GM18520 (cell line): ENCODE measurements at regions not wholly inside any gene's neighbourhood (a gene's known extent, or its start where the extent isn't known, plus 50 kb on each side); places are given as distances from the start of the nearest gene placed in this dataset.

Experiments used
- ATAC-seq: cut with Tn5 transposase; IDR thresholded peaks from one replicate; pipeline ENCODE4 v1.9.1; 2021; ENCODE audit not compliant: unreplicated experiment

DNA sequence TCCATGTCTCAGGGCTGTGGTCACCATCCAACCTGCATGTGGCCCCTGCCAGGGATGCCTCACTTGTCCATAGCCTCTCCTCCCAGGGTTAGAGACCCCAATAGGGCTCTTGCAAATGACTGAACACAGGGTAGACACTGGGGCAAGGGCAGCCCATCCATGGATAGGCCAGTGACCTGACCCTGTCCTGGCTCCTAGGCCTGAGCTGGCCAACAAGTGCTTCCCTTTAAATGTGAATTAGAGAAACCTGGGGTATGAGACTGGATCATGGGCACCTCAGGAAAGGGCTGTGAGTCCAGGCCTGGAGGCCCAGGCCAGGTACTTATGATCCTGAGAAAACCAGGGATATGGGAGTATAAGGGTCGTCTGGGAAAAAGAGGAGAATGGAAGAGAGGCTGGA lies 64.5 kb downstream of the COPS8 start:
- ATAC-seq: no peak

DNA sequence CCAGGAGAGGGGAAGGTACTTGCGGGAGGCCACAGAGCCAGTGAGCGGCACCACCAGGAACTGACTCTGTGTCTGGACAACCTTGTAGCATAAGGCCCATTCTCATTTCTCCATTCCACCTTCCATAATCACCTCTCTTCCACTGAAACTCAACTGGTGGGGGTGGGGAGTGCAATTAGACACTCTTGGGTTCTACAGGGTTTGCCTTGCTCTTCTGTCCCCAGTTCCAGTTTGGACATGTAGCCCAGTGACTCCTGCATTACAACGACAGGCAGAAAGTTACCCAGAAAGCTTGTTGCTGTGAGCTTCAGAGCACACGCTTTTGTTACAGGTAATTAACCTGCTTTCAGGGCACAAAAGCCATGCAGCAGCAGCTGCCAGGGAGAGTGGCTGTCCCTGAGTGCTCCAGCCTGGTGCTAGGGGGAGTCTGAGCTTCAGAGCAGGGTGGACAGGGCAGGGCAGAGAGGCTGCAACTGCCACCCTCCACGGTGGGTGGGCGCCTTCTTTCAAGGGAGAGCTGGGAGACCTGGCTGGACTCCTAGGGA lies 65.2 kb downstream of the COPS8 start:
- ATAC-seq: no peak

DNA sequence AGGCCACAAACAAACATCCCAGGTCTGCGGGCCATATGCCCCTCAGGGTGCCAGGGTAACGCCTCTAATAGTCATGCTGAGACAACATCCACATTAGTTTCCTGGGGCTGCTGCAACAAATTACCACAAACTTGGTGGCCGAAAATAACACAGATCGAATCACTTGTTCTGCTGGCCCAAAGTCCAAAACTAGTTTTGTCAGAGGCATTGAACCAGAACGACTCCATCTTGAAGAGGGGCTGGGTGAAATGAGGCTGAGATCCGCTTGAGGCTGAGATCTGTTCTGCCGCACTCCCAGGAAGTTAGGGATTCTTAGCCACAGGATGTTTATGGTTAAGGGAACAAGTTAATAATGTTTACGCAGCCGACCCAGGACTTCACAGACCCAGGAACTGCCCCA lies 66.7 kb downstream of the COPS8 start:
- no peak for ATAC-seq

DNA sequence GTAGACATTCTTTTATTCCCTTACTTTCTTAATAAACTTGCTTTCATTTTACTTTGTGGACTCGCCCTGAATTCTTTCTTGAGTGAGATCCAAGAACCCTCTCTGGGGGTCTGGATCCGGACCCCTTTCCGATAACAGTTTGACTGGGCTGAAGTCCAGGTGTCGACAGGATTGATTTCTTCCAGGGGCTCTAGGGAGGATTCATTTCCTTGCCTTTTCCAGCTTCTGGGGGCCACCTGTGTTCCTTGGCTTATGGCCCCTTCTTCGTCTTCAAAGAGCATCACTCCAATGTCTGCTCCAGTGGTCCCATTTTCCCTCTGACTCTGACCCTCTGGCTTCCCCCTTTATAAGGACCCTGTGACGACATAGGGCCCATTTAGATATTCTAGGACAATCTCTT lies 67.5 kb downstream of the COPS8 start:
- no peak for ATAC-seq

DNA sequence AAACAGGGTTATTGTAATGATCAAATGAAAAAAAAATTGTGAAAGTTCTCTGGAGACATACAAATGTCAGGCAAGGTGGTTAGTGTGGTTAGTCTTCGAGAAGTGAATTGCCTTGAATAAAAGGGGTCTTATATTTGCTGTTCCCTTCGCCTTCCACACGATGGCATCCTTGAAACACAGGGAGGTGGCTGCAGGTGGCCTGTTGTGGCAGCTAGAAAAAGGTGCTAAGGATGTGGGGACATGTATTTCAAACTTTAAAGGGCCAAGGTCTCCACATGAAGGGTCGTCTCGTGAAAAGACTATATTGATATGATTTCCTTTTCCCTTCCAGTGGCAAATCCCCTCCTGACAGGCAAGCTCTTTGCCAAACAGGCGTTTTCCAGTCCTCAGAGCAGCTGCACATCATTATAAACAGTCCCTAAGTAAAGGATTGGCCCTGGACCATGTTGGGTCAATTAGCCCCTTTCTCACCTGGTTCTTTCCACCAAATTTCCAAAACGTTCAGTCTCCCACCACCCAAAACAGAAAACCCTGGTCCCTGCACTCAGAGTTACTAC lies 68.5 kb downstream of the COPS8 start:
- no peak for ATAC-seq

DNA sequence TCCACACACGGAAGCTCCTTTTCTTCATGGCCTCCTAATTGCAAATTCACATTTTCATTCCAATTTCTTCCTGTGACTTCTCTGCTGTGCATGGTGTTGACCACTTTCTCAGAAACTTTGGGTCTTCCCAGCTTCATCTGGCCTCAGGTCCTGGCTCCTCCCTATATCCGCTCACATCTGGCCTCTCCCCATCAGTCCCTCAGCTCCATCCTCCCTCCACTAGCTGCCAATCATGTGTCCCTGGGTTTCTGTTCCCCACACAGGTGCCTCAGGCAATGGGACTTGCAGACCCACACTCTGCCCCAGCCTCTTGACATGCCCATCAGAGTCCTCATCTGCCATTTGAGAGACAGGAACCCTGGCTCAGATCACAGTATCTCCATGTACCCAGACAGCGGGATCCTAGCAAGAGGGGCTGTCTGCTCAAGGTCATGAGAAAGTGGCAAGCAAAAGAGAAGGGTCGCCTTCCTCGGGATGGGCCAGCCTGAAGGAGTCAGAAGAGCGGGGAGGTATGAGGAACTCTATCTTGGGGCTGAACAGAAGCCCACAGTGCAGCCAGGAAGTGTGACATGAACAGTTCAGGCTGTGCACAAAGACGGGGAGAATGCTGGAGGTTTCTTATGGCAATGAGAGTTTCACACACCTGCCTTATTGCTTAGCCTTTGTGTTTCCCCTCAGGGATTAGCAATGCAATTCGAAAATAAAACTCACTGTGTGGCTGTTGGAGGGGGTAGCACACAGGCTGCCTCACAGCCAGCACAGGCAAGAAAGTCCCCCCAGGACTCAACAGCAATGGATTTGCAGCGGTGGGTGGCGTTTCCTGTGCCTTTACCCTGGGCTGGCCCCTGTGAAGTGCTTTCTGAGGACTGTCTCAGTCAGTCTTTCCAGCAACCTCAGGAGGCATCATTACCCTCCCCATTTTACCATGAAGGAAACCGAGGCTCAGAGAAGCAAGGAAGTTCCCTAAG lies 69.5 kb downstream of the COPS8 start:
- ATAC-seq: no peak

DNA sequence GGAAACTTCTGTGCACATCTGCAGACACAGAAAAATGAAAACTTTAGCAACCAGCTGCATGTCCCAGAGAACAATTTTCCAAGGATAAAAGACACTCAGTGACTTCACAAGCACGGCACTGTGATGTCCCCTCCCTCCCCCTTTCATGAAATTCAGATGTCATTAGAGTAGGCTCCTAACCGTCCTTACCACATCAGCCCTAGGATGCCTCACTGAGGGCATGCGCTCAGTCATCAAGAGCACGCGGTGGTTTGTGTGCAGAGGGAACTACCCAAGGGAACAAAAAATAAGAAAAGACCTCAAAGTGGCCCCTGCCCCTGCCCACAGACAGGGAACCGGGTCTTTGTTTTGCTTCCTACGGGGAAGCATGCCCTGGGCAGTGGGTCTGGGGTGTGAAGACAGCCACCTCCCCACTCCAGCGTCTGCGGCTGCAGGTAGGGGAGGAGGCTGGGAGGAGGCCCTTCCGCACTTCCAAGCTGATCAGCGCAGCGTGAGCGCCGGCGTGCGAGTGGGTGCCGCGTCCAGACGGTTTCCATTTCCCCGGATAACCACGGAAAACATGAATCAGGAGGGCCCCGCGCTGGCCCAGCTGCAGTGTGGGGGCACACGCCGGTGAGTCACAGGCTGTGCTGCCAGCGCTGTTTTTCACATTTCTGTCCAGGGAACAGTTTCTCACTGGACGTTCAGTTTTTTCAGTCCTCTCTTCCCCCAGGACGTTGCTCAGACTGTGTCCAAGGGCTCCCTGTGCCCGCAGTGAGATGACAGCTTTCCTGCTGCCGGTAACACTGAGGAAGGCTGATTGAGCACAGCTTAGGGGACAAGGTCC lies 70.6 kb downstream of the COPS8 start:
- no peak for ATAC-seq

DNA sequence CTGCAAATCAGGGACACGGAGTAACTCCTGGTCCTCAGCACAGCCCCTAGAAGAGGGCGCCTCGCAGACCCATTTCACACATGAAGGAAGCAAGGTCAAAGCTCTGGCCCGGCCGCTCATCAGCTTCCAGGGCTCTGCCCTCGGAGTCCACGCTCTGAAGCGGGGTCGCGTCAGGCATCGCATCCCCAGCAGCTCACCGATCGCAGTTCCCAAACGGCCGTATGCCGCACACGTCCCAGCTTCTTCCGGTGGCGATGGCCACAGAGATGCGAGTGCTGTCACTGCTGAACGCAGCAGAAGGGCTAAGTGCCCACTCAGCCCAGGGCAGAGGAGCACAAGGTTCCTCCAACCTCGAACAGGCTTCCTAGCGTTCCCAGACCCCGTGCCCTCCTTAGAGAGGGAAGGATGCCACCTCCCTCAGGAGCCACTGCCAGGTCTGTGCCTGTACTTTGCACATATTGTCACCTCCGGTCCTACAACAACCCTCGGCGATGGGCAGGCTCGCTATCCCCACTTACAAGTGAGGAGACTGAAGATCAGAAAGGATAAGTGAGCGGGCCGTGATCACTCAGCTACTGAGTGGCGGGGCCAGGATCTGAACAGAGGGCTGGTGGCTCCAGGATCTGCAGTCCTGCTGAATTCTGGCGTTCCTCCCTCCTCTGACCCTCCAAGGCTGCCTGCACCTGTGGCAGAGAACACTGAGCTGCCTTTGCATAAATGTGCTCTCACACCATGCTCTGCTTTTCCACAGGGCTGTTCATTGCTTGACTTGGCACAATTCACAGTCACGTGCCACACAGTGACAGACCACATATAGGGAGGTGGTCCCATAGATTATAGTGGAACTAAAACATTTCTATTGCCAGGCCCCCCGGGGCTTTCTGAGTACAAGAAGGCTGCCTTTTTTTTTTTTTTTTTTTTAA lies 71.4 kb downstream of the COPS8 start:
- ATAC-seq: no peak

DNA sequence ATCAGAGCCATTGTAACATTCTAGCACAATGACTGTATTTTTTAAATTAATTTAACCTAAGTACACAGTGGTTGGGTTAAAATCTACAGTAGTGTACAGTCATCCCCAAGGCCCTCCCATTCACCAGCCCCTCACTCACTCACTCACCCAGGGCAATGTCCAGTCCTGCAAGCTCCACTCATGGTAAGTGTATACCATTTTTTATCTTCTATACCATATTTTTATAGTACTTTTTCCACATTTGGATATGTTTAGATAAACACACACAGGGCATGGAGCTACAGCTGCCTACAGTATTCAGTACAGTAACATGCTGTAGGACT lies 72.1 kb downstream of the COPS8 start:
- ATAC-seq: no peak

DNA sequence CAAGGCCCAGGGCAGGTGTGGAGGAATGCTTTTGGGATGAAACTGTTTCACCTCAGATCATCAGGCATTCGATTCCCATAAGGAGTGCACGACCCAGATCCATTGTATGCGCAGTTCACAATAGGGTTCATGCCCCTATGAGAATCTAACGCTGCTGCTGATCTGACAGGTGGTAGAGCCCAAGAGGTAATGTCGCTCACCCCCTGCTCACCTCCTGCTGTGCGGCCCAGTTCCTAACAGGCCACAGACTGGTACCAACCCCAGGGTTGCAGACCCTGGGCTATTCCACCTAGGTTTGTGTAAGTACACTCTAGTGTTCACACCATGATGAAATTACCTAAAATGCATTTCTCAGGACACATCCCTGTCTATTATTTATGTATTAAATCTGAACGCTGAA lies 72.5 kb downstream of the COPS8 start:
- no peak for ATAC-seq

DNA sequence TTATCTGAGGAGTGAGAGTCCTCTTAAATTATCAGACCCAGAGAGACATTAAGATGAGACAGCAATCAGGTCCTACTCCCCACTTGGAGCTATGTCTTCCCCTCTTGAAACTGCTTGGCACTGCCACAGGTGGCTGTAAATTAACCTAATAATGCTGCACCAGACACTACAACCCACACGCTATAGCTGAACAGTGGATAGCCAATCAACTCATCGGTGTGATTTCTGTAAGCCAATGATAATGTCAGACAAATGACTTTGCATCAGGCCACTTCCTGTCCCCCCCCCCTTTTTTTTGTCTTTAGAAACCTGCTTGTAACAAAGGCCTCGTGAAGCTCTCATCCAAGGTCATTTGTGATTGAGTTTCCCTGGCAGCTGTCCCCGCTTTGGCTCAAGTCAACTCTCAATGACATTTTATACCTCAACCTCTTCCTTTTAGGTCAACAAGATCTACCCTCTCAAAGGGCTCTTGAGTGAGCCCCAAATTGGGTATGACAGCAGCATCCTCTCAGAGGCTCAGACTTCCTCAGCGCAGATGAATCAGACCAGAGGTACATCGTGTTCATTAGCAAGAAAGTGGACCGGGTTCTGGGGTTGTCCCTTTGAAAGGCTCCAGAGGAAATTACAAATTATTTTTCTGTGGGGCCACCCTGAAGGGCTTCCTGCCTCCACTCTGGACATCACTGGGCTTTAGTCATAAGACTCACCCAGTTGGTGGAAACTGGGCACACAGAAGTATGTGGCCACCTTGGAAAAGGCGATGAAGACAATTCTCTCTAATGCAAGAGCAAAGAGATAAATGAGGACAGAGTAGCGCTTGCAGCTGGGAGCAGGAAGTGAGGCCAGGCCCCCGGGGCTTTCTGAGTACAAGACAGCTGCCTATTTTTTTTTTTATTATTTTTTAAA lies 73.6 kb downstream of the COPS8 start:
- no peak for ATAC-seq

DNA sequence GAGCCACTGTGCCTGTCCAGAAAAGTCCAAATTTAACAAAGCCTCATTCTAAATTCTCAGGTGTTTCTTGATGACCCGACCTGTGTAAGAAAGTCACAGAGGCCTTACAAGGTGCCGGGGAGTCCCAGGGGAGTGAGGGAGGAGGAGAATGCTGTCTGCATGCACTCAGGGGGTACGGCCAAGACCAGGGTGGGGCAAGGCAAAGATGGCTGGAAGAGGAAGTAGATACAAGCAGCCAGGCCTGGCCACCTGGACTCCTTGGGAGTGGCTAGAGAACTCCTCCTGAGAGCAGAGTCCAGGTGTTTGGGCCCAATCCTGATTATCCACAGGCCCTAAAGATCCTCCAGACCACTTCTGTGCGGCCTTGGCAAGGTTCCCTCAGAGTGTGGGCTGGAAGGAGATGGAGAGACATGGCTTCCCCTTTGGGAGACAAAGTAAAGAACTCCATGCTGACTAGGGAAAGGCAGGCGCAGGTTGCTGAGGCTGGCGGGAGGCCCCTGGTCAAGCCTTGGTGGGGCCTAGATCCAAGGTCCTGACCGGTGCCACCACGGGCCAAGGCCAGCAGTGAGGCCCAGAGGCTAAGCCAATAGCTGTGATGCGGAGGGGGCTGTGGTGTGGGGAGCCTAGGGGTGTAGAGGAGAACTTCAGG lies 74.7 kb downstream of the COPS8 start:
- ATAC-seq: no peak

DNA sequence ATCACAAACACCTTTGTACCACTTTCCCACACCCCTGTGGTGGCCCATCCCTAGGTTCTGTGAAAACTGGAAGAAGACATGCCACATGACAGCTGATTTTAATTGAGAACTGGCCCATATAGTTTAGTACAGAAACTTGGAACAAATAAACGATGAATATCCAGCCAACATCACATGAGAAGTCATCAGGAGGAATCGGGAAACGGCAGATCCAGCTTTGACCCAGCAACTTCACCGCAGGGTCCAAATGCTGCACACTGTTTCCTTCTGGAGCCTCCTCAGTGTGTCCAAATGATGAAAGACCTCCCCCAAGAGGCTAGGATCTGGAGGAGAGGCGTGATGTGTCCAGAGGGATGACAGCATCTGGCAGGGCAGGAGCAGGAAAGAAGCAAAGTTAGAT lies 75.5 kb downstream of the COPS8 start:
- ATAC-seq: no peak

DNA sequence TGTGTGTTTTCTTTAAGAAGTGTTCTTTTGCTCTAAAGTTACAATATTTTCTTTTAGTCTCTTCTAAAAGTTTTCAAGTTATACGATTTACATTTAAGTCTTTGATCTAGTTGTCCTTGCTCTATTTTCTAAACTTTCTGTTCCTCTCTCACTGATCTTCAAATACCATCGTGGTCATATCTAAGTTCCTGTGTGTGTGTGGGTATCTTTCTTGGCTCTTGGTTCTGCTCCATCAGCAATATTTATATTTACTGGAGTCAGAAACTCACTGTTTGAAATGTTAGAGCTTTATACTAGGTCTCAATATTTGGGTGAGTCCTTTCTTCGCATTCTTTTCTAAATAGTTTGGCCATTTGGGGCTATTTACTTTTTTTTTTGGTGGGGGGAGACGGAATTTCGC lies 77.3 kb downstream of the COPS8 start:
- no peak for ATAC-seq

DNA sequence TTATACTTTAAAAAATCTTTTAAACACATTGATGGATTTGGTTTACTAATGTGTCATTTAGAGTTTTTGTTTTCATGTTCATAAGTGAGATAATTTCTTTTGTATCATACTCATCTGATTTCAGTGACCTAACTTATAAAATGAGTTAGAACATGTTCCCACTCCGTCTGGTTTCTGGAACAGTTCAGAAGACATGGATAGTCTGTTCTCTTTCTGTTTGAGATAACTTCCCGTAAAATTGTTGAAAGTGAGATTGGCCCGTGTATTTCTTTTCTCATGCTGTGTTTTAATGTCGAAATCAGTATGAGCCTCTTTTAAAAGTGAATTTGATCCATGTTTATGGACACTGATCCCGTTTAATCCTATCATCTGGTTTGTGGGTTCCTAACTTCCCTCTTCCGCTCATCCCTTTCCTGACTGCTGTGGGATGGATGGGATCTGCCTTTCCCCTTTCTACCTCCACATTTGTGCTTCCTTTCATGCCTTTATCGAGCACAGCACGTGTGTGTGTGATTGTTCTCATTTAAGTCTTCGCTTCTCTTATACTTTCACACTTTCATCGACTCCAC lies 78.9 kb downstream of the COPS8 start:
- ATAC-seq: no peak

DNA sequence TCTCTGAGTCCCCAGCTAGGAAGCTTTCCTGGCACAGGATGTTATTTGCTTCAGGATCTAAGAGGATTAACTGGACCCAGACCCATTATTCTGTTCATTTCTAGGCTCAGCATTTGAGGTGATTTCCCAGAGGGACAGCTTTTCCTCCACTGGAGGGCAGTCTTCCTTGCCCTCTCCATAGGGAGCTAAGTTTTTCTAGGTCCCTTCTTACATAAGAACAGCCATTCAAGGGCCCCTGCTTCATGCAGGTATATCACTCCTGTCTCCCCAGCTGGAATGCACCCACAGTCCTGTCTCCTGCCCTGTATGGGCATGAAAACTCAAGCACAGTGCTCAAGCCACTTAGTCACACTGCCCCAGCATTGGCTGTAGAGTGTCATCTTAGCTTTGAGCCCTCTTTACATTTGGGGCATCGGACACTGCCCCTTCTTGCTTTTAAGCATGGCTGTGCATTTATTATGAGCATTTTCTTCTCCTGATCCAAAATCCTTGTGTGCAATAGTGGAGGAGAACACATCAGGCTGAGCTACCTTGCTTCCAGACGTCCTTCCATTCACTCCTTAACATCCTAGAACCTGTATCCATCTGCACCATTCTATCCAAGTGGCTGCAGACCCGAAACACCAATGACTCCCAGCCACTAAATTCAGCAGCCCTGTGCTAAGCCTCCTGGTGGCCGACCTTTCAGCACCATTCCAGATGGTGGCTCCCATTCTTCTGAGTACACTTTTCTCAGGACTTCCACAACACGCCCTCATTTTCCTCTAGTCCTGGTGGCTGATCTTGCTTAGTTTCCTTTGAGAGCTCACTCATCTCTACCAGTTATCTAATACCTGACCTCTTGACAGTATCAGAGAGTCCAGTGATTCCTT lies 80.0 kb downstream of the COPS8 start:
- no peak for ATAC-seq

DNA sequence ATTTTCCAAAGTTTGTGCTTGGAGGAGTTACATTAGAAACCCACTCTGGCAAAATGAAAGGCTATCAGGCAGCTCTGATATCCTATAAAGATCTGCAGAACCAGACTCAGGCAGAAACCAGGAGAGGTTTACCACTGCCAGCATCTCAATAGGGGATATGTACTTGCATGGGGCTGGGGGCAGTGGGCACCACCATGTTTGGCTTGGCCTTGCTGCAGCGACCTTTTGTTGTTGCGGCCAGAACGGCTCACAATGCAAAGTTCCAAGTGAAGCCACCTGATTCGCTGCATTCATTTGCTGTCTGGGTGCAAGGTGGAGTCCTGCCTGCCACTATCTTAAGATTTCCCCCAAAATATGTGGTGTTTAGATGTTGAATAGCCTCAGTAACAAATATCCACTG lies 81.3 kb downstream of the COPS8 start:
- ATAC-seq: no peak

DNA sequence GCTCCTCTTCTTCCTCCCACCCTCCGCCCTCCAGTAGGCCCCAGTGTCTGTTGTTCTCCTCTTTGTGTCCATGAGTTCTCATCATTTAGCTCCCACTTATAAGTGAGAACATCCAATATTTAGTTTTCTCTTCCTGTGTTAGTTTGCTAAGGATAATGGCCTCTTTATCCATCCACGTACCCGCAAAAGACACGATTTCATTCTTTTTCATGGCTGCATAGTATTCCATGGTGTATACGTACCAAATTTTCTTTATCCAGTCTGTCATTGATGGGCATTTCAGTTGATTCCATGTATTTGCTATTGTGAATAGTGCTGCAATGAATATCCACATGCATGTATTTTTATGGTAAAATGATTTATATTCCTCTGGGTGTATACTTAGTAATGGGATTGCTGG lies 82.2 kb downstream of the COPS8 start:
- ATAC-seq: no peak
